ENCODE measurements at regions not wholly inside any gene's neighbourhood (a gene's known extent, or its start where the extent isn't known, plus 50 kb on each side); places are given as distances from the start of the nearest gene placed in this dataset.
"Not testable (repeated sequence)": the region's sequence is repeated elsewhere in the genome, so short reads cannot be mapped to it uniquely, and the experiment has no call there.

DNA sequence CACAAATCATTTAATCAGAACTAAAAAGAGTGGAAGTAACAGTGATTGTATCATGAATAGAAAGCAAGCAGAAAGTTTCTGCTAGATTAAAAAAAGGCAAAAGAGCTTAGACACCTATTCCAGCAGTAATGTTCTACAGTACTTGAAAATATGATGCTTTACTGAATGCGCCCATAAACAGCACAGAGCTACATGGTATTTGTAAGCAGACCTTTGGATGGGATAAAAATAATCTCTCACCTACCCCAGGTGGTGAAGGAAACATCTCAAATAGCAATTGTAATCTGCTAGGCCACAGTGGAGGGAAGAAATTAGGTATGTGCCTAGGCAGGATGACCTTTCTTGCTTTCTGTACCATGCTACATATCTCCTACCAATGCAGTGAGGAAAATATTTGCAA, 280.9 kb upstream of the PRKX start:
- no peak for DNase-seq

DNA sequence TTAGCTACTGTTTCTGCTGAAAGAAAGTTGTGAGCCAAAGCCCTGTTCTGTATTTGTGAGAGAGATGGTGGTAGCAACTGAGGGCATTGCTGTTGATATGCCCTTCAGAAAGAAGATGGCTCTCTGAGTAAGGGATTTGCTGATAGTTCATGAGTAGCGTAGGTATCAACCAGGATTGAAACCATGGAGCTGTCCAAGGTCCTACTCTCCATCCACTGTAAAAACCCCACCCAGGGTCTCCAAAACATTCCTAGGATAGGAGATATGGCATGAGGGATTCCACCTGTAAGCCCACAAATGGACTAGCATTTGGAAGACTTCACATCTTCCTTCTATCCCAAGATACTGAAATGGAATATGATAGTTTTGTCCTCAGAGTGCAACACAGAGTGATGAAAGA, 277.1 kb upstream of the PRKX start:
- DNase-seq: peak; percentile 0

DNA sequence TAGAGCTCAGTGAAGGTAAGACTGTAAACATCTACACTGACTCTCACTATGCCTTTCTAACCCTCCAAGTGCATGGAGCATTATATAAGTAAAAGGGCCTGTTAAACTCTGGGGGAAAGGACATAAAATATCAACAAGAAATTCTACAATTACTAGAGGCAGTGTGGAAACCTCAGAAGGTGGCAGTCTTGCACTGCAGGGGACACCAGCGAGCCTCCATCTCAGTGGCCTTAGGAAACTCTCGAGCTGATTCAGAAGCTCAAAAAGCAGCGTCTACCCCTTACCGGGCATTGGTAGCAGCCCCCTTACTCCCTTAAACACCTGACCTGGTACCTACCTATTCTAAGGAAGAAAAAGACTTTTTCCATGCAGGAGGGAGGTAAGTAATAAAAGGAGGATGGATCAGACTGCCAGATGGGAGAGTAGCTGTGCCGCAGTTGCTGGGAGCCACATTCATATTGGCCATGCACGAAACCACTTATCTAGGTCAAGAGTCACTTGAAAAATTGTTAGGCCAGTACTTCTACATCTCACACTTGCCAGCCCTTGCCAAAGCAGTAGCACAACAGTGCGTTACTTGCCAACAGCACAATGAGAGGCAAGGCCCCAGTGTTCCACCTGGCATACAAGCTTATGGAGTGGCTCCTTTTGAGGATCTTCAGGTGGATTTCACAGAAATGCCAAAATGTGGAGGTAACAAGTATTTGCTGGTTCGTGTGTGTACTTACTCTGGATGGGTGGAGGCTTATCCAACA, 258.8 kb upstream of the PRKX start:
- DNase-seq: not testable (repeated sequence)

DNA sequence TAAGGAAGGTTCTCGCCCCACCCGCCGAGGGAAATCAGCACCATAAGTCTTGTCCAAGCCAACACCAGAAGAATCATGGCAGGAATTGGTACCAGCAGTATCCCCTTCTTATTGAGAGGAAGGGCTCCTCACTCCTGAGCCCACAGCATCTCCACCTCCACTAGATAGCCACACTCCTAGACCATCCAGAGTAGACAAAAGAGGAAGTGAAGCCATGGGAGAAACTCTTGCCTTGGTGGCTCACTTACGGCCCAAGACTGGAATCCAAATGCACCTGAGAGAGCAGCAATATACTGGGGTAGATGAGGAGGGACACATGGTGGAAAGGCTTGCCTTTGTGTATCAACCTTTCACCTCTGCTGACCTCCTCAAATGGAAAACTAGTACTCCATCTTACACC, 255.3 kb upstream of the PRKX start:
- DNase-seq: no peak

DNA sequence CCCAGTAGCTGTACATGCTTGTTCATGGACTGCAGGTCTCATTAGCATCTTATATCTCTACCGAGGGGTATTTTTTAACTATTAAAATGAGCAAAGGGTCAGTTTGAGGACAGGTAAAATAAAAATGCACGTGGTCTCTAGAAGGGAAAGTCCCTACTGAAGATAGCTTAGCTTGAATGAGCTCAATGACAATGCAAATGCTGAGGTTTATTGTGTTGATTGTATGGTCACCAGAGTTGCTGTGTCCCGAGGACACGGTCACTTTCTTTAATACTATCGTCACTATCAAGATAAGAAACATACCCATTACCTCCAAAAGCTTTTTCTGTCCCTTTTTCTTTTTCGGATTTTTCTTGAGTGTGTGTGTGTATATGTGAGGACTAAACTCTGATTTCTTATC, 250.5 kb upstream of the PRKX start:
- no peak for DNase-seq

DNA sequence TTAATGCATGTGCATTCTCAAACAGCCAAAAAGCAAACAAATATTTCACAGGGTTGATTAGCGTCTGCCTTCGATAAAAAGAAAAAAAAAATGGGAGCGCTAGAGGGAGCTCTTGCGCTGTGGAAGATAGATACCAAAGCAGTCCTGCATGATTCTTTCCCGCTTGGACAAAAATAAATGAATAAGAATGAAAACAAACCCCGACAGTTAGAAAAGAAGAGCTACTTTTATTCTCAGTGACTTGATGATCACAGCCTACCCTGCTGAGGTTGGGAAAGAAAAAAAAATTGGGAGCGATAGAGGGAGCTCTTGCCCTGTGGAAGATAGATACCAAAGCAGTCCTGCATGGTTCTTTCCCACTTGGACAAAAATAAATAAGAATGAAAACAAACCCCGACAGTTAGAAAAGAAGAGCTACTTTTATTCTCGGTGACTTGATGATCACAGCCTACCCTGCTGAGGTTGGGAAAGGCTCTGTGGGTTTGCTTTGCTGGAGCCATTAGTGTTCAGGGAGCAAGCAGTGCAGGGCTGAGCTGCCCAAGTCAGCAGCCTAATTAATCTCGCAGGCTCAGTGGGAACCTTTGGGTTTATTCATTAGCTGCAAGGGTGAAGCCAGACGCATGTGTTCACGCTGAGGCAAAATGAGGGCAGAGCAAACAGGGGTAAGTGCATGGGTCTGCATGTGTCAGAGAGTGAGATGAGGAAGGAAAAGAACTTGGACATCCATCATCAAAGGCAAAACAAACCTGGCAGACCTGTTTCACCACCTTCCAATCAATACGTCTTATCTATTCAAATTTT, 249.3 kb upstream of the PRKX start:
- peak; percentile 8 to 36 for DNase-seq

DNA sequence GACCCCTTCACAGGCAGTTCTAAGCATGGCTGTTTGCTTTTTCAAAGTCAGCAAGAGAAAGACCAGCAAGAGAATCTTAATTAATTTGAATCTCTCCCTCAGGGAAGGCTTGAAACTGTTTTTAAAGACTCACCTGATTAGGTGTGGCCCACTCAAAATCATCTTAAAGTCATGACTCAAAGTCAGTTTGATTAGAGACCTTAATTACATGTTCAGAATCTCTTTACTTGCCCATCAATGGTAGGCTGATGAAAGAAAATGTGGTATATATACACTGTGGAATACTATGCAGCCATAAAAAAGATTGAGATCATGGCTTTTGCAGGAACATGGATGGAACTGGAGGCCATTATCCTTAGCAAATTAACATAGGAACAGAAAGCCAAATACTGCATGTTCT, 247.5 kb upstream of the PRKX start:
- no peak for DNase-seq

DNA sequence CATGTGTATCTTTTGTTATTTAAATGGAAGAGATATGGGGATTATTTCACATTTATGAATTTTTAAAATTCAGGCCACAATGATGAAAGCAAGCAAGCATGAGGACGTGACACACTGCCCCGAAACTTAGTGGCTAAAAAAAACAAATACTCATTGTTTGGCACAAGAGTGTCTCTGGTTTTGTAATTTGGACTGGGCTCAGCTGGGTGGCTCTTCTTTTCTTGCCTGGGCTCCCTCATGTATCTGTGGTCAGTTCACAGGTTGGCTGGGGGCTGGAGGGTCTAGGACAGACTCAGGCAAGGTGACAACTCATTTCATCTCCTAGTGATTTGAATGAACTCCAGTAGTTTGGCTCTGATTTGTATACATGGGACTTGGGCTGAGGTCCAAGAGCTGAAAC, 238.4 kb upstream of the PRKX start:
- no peak for DNase-seq

DNA sequence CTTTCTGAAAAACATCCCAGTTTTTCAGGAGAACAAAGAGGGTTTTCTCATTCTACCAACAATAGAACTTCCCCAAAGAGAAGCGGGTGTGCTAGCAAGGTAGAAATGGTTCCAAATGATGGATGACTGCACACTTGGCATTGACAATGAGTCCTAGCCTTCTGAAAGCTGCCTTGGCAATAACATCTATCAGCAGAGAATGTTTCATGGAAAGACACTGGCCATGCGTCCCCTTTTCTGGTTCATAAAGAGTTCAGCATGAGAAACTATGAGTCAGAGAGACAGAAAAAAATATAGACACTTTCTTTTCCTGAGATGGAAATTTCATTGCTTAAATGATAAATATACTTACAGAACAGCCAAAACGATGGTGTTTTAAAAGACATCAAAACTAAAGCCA, 236.9 kb upstream of the PRKX start:
- no peak for DNase-seq

DNA sequence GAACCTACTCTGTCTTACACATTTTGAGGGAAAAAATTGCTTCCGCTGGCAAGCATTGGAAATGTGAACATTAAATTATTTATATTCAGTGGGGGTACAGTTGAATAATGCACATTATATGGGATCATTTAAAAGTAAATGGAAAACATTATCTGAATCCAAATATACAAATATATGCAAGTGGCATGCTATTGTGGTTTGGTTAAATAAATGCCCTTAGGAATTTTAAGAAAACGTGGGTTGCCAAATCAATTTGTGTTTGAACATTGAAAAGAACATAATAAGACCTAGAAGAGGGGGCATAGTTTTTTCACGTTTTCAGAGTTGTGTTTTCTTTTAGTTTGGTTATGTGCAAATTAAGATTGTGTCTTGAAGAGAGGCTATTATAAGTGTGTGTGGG, 230.5 kb upstream of the PRKX start:
- DNase-seq: no peak

DNA sequence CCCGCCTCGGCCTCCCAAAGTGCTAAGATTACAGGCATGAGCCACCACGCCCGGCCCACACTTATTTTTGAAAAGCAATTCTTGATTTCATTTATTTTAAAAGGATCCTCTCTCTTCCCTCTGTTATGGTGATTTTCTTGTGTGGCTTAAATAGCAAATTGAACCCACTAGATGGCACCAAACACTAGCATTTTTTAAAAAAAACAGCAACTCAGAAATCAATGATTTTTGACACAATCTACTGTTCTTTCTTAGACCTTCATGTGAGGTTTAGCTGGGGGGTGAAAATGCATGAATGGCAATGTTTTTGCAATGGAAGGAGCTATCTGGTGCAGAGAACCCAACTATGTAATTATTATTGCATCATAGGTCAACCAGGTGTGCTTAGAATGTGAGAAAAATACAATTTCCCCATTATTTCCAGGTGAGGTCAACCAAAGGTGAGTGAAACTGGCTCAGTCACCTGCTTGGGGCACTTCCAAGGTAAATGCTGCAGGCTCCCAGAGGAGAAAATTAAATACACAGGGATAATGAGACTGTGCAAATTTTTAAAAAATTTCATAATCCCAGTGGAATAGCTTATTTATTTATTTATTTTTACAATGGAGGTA, 226.7 kb upstream of the PRKX start:
- DNase-seq: peak; percentile 22 to 28

DNA sequence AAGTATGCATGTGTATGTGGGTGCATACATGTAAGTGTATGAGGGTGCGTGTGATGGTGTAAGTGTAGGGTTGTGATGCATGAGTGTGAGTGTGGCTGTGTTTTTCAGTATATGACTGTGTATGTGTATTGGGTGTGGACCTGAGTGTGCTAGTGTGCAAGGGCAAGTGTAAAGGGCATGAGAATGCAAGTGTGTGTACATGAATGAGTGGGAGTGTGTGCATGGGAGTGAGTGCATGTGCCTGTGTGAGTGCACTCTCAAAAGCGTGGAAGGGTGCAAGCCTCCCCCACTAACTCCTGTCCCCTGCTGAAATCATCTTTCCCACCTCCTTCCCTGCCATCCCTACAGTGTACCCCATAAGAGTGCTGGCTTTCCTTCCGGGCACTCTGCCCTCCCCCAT, 225.1 kb upstream of the PRKX start:
- no peak for DNase-seq

DNA sequence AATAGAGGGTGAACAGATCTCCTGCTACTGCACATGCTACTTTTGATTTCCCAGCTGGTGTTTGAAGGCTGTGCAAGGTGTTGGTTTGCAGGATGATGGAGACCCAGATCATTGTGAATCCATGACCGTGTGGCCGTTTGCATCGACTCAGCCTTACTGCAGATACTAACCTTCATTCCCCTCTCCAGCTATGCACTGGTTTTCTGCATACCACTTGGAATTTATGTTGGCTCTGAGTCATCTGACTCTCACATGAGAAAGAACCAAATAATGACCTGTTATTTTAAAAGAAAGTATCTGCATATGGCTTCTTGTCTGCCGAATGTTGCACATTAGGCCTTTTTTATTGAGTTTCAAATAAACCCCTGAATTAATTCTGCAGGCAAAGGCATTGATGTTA, 221.7 kb upstream of the PRKX start:
- not testable (repeated sequence) for DNase-seq

DNA sequence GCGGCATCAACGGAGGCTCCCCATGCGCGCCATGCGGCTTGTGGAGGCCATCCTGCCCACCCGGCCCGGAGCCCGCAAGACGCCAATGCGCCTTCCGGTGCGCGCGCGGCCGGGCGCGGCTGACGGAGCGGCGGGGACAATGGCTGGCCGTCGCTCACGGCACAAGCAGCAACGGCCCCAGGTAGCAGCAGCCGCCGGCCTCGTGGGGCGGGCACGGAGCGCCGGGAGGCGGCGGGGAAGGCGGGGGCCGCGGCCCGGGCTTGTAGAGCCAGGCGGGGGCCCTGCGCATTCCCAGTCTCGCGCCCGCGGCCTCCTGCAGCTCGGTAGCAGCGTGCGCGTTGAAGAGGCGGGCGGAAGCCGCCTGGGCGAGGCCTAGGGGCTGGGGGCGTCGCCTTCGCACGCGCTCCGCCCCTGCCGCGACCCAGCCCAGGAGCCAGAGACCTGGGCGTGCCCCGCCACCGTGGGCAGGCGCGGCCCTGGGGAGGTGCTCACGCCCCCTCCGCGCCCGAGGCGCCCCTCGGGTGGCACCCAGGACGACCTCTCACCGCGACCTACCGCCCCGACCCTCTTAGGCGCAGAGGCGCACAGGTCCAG, 207.1 kb upstream of the PRKX start:
- not testable (repeated sequence) for DNase-seq

DNA sequence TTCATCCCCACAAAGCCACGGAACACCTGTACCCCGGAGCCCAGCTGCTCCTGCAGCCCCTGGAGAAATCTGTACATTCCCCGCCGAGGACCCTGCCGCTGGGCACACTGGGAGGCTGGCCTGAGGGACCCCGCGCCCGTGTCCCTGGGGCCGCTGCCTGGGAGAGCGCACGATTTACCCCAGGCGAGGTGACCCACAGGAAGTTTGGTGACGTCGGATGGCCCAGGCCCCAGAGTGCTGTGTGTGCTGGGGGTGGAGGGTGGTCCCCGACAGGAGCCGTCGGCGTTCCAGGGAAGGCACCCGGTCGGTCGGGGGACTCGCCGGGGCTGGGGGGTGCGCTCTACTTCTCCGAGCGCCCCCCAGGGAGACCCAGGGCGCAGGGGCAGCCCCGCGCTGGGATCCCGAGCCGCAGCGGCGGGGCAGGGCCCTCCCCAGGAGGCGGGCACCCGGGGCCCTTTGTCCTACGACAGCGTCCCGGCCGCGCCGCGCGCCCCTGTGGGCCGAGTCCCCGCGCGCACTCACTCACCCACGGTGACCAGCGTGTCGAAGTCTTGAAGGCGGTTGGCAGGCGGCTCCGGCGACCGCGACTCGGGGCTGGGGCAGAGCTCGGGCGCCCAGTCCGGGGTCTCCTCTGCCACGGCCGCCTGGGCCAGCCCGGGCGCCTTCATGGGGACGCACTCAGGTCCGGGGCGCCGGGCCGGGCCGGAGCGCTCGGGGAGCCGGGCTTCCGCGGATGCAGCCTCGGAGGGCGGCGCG, 206.4 kb upstream of the PRKX start:
- DNase-seq: not testable (repeated sequence)

DNA sequence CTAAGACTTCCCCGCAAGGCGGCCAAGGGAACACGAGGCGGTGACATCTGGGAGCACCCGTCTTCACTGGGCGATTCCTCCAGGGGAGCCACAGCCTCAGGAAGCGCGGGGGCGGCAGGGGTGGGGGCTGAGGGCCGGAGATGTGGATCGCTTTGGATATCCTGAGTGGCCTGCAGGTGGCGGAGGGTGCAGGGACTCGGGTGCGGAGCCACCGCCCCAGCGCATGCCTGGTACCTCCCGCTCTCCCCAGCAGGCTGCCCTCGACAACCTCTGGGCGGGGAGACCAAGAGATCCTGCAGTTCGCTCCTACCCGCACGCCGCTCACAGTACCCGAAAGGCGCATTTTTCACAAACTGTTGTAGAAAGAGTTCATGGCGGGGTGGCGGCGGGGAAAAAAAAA, 201.4 kb upstream of the PRKX start:
- DNase-seq: not testable (repeated sequence)

DNA sequence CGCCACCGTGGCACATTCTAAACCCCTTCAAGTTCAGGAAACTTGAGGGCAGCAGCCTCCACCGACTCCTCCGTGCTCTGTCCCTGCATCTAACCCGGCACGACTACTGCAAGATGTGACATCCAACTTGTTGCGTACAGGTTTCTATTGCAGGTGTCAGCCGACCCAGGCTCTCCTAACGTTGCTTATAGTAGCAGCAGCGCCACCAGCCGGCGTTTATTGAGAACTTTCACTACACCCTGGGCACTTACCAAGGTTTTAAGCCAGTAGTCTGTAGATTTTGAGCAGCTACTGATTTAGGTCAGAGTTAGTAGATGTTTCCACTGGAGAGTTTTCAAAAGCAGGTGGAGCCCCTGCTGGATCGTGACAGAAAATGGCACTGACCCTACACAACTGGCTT, 200.6 kb upstream of the PRKX start:
- DNase-seq: not testable (repeated sequence)

DNA sequence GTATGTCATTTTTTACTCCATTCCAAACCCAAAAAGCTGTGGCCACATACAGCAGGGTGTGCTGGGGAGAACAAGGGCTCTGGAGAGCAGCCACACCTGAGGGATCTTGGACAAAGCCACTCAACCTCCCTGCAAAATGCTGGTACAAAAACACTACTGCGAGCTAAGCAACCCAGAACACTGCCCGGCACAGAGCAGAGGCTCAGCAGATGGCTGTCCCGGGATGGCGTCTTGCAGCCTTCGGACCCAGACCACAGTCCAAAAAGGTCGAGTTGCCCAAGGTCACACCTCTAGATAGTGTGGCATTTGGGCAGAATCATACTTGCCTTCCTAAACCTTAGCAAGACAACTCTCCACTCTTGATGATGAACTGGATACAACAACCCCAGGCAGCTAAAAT, 197.6 kb upstream of the PRKX start:
- not testable (repeated sequence) for DNase-seq

DNA sequence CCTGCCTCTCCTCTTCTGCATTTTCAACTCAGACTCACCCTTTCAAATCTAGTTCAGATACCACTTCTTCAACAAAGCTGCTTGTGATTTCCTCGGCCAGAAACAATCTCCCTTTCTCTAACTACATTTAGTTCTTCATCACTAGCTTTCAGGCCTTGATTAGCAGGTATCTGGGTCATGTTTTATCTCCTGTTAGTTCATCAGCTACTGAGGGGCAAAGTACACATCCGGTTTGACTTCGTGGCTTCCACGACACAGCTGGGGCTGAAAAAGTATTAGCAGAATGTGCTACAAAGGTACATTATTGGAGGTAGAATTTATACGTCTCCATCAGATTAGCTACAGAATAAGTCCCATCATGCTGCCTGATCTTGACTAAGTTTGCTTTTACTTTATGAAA, 197.2 kb upstream of the PRKX start:
- DNase-seq: not testable (repeated sequence)

DNA sequence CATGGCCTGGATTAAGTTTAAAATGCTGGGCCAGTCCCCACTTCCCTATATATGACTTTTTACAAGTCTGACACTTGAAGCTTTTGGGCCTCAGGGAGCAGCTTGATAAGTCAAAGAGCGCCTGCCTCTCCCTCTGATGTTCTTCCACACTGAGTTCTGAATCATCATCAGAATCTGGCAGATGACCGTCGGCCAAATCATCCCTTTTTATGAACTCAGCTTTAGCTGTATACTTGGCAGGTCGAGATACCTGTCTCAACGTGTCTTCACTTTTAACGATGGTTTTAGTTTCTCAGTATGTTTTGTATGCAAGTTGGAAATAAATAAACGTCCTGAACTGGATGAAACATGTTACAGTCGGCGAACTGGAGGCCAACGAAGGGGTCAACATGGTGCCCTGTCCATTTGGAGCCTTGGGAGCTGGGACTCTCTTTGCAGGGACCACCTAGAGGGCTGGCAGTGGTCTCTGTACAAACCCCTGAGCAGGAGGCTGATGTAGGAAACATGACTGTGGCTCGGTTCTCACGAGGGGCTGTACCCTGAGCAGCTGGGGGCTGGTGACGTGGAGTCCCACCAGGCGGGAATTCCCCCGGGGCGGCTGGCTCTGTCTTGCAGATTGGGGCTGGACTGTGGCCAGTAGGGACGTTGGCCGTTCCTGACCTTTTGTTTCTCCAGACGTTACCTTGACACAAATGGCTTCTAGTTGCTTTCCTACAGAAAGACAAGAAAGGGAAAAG, 192.2 kb upstream of the PRKX start:
- not testable (repeated sequence) for DNase-seq

DNA sequence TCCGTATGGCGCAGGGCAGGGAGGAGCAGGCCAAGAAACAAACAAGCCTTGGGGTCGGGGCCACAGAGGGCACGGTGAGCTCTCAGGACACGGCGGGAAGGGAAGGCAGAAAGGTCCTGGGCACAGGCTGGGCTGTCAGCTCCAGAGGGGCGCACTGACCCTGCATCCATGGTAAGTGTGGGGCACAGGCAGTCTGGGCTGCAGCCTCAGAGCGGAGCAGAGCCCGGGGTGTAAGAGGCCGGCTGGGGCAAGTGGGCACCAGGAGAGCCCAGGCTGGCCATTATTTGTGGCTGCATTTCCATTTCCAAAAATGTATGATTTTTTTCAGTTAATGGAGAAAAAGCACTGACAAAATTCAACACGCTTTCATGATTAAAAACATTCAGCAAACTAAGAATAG, 188.8 kb upstream of the PRKX start:
- DNase-seq: not testable (repeated sequence)

DNA sequence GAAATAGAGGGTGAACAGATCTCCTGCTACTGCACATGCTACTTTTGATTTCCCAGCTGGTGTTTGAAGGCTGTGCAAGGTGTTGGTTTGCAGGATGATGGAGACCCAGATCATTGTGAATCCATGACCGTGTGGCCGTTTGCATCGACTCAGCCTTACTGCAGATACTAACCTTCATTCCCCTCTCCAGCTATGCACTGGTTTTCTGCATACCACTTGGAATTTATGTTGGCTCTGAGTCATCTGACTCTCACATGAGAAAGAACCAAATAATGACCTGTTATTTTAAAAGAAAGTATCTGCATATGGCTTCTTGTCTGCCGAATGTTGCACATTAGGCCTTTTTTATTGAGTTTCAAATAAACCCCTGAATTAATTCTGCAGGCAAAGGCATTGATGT, 183.3 kb upstream of the PRKX start:
- DNase-seq: not testable (repeated sequence)
